HG02571 (cell line): ENCODE measurements at regions not wholly inside any gene's neighbourhood (a gene's known extent, or its start where the extent isn't known, plus 50 kb on each side); places are given as distances from the start of the nearest gene placed in this dataset.

Experiments
- ATAC-seq: cut with Tn5 transposase; IDR thresholded peaks from one replicate; pipeline ENCODE4 v1.9.1; 2021; ENCODE audit warnings: mild to moderate bottlenecking, moderate library complexity; ENCODE audit not compliant: unreplicated experiment

DNA sequence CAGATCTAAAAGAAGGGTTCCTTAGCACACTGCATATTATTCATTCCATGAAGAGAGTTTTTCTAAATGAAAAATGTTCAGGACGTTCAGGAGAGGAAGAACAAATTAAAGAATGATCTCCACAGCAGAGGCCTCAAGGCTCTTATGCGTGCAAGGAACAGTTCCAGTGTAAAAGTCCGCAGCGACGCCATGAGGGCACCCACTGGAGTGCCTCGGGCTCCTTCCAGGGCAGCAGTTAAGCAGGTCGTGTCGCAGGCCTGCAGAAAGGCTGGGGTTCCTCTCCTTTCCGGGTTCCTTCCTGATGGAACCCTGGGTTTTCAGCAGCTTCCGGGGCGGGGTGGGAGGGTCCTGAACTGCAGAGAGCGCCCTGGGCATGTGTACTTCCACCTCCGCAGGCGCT is 87.1 kb upstream of the SELENOP start:
- ATAC-seq, result no peak

DNA sequence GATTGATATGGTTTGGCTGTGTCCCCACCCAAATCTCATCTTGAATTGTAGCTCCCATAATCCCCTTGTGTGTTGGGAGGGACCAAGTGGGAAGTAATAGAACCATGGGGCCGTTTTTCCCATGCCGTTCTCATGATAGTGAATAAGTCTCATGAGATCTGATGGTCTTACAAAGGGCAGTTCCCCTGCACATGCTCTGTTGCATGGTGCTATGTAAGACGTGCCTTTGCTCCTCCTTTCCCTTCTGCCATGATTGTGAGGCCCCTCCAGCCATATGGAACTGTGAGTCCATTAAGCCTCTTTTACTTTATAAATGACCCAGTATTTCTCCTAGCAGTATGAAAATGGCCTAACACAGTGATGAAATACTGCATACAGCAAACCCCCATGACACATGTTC is 84.8 kb upstream of the SELENOP start:
- no peak for ATAC-seq

DNA sequence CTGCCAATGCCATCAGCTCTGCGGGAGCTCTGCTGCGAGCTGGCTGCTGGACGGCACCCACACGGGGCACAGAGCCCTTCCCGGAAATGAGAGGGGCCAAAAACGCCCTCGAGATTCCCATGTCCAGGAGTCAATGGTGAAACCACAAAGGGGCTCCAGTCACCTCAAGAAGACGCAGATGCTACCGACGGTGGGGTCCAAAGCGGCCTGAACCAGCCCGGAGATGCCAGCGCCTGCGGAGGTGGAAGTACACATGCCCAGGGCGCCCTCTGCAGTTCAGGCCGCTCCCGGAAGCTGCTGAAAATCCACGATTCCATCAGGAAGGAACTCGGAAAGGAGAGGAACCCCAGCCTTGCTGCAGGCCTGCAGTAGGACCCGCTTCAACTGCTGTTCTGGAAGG is 82.4 kb upstream of the SELENOP start:
- no peak for ATAC-seq

DNA sequence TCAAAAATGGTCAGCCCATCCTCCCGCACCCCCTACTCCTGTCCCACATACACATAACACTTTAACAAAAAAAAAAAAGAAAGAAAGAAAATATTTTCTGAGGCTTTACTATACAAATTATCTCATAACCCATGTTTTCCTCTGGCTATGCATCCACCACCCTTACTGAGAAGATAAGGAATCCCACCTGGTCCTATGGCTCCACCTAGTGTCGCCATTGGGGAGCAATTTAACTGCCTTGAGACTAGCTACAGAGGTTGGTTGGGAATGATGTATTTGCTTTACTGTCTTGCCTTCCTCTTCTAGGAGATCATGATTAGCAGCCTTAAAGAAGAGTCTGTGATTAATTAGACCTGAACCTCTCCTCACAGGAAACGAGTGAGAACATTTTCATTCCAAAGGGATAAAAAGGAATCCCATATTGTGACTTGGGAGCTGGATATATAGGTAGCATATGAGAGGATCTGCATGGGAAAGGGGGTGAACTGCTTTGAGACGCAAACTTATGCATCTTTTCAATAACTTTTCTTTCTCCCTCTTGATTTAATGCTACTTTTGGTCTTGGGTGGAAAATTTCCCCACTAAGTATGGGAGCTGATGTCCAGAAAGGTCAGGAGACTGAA is 77.7 kb upstream of the SELENOP start:
- ATAC-seq, result peak; percentile 90

DNA sequence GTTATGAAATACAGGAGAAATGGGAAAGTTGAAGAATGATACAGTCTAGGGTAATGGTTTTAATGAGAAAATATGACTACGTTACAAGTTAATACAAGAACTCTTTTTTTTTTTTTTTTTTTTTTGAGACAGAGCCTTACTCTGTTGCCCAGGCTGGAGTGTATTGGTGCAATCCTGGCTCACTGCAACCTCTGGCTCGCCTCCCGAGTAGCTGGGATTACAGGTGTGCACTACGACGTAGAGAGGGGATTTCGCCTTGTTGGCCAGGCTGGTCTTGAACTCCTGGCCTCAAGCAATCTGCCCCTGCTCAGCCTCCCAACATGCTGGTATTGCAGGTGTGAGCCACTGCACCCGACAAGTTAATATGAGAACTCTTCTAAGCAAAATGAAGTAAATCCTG is 77.1 kb upstream of the SELENOP start:
- ATAC-seq, result no peak

DNA sequence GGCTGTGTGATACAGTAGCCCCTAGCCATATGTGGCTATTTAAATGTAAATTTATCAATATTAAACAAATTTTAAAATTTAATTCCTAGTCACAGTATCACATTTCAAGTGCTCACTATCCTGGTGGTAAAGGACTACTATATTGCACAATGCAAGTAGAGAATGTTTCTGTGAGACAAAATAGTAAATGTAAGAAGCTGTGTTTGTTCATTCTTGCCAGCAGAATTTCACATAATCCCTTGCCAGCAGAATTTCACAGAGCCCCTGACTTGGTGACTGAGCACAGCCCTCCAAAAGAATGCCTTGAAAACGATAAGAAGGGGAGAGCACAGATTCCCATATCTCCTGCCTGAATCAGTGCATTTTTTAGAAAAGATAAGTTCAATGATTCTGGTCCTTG is 75.9 kb upstream of the SELENOP start:
- ATAC-seq, result no peak

DNA sequence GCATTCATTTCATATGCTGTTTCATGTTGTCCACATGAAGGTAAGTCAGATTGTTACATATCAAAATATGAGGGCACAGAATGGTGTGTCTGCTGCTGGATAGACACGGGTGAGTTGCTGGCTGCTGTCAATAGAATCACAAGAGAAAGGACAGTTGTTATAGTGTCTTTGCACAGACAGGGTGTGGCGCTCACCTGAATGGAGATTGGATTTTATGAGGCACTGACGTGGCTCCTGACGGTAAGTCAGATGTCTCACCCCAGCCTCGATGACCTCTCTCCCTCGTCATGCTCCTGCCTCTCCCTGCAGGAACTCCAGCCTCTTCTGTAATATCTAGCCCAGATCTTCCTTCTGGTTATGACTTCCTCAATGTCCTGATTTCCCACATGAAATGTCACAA is 75.4 kb upstream of the SELENOP start:
- ATAC-seq, result no peak

- no peak for ATAC-seq
These were observed 74.9 kb upstream of the SELENOP start for GRCh38 chr5:42886635-42887034.

GRCh38 chr5:42884326-42884725 is 72.6 kb upstream of the SELENOP start:
- no peak for ATAC-seq

DNA sequence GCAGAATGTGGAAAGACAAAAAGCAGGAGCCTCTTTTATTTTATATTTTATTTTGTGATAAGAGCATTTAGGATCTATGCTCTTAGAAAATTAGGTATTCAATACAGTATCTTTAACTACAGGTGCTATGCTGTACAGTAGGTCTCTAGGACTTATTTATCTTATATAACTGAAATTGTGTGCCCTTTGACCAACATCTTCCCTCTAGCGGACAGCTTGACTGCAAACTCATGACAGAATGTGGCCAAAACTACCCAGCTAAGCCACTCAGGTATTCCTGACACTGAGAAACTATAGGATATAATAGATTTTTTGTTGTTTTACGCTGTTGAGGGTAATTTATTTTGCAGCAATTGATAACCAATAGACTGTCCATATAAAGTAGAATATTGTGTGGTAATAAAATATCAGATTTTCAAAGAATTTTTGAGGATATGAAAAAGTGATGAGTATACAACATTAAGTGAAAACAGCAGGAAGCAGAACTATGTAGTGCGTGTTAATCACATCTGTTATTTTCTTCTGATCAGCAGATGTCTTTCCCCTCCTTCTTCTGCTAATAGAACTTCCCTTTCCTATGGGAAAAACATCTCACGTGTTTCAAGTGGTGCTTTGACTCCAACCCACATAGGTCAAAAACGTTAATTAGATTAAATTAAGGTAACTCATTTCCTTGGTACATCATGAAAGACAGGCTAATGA is 69.9 kb upstream of the SELENOP start:
- no peak for ATAC-seq

- no peak for ATAC-seq
These were observed 68.9 kb upstream of the SELENOP start for GRCh38 chr5:42880496-42881150.

GRCh38 chr5:42879291-42879690 is 67.6 kb upstream of the SELENOP start:
- ATAC-seq, result no peak

- no peak for ATAC-seq
These were observed 66.9 kb upstream of the SELENOP start for GRCh38 chr5:42878550-42878949.

DNA sequence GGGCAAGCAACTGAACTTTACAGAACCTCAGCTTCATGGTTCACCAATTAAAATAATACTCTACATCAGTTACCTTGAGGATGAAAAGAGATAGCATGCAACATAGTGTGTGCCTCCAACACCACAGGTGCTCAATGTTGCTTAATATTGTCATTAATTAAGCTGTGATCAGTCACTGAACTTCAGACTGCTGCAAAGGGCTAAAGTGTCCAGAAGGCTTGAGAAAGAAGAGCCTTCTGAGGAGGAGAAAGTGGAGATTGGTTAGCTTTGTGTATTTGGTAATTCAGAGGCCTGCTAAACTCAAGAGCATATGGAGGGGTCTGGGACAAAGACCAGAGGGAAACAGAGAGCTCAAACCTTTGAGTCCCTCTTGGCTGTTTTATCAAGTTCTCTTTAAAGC is 66.3 kb upstream of the SELENOP start:
- ATAC-seq, result no peak

GRCh38 chr5:42877431-42877830 is 65.7 kb upstream of the SELENOP start:
- ATAC-seq, result no peak

DNA sequence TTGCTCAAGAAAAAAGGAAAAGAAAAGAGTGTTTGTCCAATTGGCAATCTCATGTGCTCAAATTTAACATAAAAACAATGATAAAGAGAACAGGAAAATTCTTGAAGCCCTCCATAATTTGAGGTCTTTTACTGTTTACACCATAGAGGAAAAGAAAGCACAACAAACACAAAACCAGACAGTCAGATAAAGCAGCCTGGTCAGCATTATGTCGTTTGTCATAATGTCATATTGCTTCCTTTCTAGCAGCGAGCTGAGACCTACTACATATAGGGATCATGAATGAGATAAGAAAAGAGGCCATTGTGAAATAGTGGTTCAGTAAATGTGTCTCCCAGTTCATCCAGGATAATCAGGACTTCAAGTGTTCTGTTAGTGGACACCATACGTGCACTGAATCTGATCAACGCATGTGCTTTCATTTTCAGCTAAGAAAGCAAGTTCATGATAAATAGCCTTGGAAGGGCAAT is 64.7 kb upstream of the SELENOP start:
- no peak for ATAC-seq

DNA sequence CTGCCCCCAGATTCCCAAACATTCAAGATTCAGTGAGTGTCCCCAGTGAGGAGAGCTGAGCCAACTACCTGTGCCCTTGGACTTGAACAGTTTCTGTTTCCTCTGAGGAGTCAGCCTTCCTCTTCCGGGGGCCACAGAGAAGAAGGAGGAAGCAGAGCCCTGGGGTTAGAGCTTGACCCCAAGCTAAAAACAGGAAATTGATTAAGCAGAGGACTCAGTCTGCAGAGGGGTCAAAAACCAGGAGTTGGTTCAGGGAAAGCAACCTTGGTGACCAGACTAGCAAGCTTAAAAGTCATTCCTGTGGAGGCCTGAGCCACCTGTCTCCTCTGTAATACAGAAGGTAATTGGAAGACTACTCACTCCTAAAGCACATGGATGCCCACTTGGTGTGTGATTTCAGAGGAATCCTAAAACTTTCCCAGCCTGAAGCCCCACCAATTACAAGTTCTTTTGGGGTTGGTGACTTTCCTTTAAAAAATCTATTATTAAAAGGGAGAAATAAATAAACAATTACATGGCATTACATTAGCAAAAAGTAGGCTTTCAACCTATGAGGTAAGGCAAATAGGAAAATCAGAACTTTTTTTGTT is 64.2 kb upstream of the SELENOP start:
- ATAC-seq, result no peak

- ATAC-seq, result no peak
These were observed 63.5 kb upstream of the SELENOP start for GRCh38 chr5:42875211-42875610.

- no peak for ATAC-seq
These were observed 63.0 kb upstream of the SELENOP start for GRCh38 chr5:42874621-42875198.

DNA sequence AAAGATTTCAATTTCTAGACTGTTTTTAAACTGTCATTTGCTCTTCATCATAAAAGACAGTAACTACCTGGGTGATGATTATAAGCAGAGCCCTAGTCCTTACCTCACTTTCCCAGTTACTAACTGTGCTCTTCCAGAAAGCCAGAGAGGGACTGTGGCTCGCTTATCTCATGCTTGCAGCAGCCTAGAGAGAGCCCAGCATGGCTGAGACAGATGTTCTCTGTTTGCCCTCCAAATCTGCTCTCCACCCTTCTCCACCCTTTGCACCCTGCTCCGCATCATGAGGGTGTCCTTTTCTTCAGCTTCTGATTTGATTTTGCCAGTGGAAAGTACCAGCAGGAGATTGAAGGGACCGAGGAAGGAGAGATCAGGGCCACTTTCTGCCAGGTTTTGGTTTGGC is 61.2 kb upstream of the SELENOP start:
- no peak for ATAC-seq

DNA sequence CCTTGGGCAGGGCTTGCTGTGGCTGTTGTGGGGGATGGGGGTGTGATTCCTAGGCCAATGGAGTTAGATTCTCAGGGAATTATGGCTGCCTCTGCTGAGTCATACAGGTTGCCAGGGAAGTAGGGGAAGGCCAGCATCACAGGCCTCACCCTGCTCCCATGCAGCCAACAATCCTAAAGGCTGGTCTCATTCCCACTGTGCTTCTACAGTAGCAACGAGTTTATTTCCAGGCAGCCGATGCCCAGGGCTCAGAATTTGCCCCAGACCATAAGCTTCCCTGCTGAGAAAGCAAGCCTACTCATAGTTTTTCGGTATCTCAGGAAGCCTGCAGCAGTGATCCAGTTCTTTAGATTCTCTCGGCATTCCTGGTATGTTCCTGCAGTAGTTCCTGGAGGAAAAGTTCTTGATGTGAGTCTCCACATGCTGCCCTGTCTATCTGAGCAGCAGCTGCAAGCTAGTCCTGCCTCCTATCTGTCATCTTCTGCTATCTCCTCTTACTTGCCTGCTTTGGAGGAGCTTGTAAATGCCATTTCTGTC is 59.3 kb upstream of the SELENOP start:
- ATAC-seq, result no peak
